GM04504 (cell line): ENCODE measurements at regions not wholly inside any gene's neighbourhood (a gene's known extent, or its start where the extent isn't known, plus 50 kb on each side); places are given as distances from the start of the nearest gene placed in this dataset.

Experiments used
- DNase-seq: peaks from one replicate; pipeline ENCODE4 v3.0.0-alpha.2; 2012; ENCODE audit warnings: low read depth

DNA sequence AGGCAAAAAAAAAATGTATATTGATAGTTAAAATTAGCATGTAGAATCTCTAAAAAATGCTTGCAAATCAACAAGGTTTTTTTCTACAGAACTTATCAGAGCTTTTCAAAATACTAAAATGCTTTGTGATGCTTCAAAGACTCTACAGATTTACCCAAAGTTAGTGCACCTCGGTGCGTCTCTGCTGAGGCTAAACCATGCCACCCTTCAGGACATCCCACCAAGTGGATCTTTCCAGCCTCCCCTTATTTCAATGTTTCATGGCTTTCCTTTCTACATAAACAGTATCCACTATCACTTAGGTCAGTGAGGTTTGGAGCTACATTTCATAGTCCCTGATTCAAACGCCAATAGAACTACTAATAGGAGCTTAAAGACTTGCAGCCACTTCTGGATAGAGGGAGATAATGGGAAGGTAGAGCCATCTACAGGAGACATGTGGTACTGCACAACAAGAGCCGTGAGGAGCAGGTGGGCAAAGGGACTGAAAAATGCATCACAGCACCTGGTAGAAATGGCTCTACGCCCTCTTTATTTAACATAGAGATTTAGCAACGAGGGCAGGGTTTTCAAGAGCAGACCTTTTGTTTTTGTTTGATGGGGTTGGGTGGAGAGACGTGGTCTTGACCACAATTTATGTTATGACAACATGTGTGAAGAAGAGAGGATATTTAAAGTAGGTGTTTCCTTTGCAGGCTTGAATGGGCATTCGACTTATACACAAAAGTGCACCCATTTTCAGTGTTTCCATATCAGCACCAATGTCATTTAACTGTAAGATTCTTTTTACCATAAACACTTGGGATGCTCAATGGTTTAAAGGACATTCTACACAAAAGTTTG, 56.1 kb upstream of the SLC35G4 start:
- DNase-seq, result no peak

- DNase-seq, result no peak
These were observed 60.4 kb upstream of the SLC35G4 start for GRCh38 chr18:11548916-11549551.

- no peak for DNase-seq
These were observed 61.0 kb upstream of the SLC35G4 start for GRCh38 chr18:11548396-11548795.

DNA sequence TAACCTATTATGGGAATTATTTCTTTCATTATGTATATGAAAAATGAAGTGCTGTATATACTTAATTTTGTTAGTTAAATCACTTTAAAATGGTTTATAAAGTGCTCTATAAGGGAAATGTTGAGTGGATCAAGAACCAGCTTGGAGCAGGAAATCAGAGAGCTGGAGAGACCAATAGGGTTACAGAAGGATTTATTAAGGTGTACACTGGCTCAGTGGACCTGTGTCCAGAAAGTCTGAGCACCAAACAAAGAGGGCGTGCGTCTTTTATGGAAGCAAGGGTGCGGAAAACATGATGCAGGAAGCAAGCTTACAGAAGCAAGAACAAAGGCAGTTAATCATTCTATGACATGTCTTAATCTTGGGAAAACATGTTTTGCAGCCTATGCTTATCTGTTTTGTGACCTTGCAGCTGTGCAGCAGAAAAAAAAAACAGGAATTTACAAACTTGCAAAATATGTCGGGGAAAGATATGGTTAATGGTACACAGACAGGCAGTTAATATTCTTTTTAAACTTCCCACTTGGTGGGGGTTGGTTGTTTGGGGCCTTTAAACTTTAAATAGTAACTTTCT, 65.2 kb upstream of the SLC35G4 start:
- no peak for DNase-seq

DNA sequence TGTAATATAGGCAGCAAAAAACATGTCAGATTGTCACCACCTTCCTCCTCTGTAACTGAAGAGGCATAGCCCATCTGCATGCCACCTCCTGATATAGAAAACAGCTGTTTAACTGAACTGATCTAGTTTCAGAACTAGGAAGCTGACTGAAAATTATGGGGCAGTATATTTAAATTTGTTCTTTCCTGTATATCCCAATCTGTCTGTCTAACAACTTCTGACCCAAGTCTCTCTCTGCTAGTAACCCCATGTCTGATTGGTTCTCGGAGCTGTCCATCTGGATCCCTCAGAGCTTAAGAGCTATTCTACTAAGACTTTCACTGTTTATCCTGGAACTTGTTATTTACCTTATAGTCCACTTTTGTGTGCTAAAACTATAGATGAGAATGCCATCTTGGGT, 68.2 kb upstream of the SLC35G4 start:
- DNase-seq, result no peak

GRCh38 chr18:11533942-11534496, 75.4 kb upstream of the SLC35G4 start:
- DNase-seq, result no peak

GRCh38 chr18:11533513-11533890, 75.9 kb upstream of the SLC35G4 start:
- DNase-seq, result no peak

DNA sequence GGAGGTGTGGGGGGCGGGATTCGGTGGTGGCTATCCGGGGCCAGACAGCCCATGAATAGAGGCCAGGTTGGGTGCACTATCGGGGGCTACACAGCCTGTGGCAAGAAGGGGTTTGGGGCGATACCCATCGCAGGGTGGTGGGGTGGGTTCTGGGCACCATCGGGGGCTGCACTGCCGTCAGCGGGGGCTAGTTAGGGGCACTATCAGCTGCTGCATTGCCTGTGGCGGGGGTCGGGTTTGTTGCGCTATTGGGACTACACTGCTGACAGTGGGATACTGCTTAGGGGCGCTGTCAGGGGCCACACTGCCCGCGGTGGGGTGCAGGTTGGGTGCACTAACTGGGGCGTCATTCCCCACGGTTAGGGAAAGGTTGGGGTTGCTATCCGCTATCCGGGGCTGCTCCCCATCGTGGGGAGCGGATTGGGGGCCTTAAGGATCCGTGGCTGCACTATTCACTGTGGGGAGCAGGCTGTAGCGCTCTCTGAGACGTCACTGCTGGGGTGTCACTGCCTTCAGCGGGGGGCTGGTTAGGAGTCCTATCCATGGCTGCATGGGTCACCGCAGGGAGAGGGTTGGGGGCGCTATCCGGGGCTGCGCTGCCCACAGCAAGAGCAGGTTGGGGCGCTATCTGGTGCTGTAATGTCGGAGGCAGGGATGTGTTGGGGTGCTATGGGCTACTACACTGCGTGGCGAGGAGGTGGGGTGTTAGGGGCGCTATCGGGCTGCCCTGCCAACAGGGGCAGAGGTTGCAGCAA, 76.5 kb upstream of the SLC35G4 start:
- no peak for DNase-seq

GRCh38 chr18:11529081-11529480, 80.3 kb upstream of the SLC35G4 start:
- no peak for DNase-seq

GRCh38 chr18:11526675-11527074, 82.7 kb upstream of the SLC35G4 start:
- DNase-seq, result no peak

- DNase-seq, result no peak
These were observed 85.6 kb upstream of the SLC35G4 start for GRCh38 chr18:11523804-11524203.

DNA sequence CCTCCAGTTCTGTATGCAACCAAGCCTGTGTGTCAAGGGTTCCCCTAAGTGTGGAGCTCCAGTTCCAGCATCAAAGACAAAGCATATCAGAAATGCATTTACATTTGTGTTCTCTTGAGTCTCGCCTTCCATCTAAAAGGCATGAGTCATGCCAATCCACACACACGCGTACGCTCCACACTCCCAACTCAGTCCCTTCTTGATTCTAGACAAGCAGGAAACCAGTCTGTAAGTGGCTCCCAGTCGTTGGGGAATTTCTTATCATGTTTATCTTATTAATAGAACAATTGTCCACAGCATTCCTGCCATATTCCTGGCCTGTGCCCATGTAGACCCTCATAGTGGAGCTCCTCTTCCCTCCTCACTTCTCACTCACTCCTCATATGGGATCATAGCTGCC, 86.4 kb upstream of the SLC35G4 start:
- no peak for DNase-seq

GRCh38 chr18:11521853-11522252, 87.5 kb upstream of the SLC35G4 start:
- DNase-seq, result no peak

- no peak for DNase-seq
These were observed 88.9 kb upstream of the SLC35G4 start for GRCh38 chr18:11520536-11520935.

DNA sequence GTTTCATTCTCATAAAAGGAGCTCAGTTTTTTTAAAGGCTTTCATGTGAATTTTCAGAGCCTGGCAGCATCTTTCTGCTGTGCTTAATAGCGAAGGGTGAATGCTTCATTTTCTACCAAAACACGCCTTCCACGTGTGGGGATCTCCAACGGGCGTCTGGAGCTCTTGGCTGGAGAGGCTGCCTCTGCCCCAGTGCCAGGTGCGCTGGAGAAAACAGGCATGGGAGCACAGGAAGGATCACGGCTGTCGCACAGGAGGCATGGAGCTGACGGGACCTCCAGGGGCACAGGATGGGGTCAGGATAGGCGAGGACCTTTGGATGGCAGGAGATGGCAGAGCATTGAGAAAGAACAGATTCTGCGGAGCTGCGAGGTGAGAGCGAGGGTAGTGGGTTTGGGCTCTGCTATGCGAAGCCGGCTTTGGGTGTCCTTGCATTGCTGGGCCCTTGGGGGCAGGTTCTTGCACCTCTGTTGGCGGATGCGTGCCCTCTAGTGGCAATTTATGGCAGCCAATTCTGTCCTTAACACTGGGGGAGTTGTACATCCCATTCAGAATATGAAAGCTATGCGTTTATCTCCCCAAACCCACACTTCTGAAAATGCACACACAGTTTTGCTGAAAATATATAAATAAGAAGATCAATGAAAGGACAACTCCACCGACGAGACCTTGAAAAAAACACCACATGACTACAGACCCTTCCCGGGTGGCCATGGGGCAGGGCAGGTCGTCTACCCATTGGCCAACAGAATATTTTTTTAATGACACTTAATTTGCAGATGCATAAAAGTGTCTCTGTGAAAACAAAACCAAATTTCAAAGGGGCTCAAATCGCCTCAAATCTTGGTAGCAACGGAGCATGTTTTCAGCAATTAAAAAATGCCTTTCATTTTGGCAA, 90.4 kb upstream of the SLC35G4 start:
- DNase-seq, result no peak

DNA sequence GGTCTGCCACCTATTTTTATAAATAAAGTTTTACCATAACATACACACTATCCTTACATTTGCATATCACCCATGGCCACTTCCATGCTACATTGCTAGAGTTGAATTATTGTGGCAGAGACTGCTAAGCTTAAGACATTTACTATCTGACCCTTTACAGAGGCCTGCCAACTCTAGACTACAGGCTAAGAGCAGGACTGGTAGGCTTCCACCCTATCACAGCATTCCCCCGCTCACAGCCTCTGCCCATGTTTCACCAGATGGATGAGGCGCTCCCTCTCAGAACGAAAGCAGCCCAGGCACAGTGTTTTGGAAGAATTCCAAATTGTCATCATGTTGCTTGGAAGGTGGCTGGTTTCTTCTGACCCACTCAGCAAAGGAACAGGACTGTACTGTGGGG, 91.7 kb upstream of the SLC35G4 start:
- no peak for DNase-seq

- no peak for DNase-seq
These were observed 92.5 kb upstream of the SLC35G4 start for GRCh38 chr18:11516751-11517503.

DNA sequence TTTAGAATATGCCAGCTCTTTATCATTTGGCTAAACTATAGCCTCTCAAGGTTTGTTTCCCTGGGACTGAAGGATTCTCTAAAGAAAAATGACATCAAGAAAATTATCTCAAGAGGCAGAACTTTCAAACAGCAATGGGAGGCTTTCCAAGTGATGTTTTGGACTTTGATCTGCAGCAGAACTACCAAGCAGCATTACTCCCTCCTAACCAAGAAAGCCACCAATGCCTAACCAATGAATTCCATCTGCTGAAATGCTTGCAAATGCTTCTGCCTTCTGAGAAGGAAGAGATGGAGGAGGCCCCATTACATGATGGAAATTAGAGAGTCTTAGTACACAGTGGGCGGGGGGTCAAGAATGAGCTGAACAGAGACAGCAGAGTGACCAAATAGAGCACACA, 95.1 kb upstream of the SLC35G4 start:
- DNase-seq, result no peak

DNA sequence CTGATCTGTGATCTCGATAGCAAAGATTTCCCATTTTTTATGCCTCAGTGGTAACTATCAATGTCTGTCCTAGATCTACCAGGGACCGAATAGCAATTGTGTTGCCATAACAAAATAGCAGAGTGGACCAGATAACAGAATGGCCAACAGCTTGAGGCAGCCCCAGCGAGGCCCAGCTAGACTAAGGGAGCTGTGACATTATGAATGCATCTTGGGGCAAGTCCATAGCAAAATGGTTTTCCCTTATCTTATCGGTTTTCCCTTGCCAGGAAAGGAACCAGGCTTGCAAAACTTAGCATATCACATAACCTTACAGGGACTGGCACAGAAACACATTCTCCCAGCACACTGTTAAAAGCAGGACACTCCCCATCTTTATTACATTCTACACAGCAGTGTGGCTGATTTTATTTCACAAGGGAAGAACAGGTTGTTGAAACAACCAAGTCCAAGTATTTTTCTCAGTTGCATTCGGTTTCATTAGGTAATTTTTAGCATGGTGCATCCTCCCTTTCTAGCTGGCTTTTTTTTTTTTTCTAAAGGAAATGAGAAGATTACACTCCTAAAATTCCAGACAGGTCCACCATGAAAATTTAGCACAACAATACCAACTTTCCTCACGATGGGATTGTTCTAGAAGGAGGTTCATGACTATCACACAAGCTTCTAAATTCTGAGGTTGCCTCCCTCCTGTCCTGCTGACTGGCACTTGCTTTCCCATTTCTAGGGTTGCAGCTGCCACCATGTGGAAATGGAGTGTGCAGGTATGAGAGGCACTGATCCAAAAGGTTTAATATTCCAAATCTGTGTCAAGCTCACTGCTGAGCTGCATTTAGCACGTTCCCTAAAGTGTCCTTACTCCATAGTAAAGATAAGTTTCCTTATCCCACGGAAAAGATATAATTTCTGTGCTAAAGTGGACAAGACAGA, 97.0 kb upstream of the SLC35G4 start:
- DNase-seq, result no peak
